Upper lobe of left lung (tissue), 6 donors: ENCODE measurements at regions not wholly inside any gene's neighbourhood (a gene's known extent, or its start where the extent isn't known, plus 50 kb on each side); places are given as distances from the start of the nearest gene placed in this dataset.
"Not testable (repeated sequence)": the region's sequence is repeated elsewhere in the genome, so short reads cannot be mapped to it uniquely, and the experiment has no call there.

Source experiments
- ATAC-seq, 2 donors: fragments of 200-7000 bp; cut with Tn5 transposase; one replicate each; pipeline ENCODE4 v1.9.1; 2022; ENCODE audit warnings: mild to moderate bottlenecking in 2 of 2, moderate library complexity in 2 of 2; ENCODE audit not compliant: low FRiP score in 2 of 2
- DNase-seq, 2 donors: peaks; one replicate each; pipeline ENCODE4 v3.0.0-alpha.2; 2019 to 2020
- H3K27ac ChIP-seq, 4 donors: fragments of 200-600 bp; sonication (generic); one replicate each; pipeline ENCODE4 v1.5.1; 2016 to 2019
- H3K27me3 ChIP-seq, 4 donors: fragments of 200-600 bp; sonication (generic); one replicate each; pipeline ENCODE4 v1.5.1; 2017 to 2019
- H3K36me3 ChIP-seq, 4 donors: fragments of 200-600 bp; sonication (generic); one replicate each; pipeline ENCODE4 v1.5.1; 2016 to 2019
- H3K4me1 ChIP-seq, 4 donors: fragments of 200-600 bp; sonication (generic); one replicate each; pipeline ENCODE4 v1.5.1; 2018 to 2019
- H3K4me3 ChIP-seq, 4 donors: fragments of 200-600 bp; sonication (generic); one replicate each; pipeline ENCODE4 v1.5.1; 2017 to 2019; ENCODE audit warnings: mild to moderate bottlenecking in 2 of 4, moderate library complexity in 1 of 4
- H3K9me3 ChIP-seq, 4 donors: fragments of 200-600 bp; sonication (generic); one replicate each; pipeline ENCODE4 v1.5.1; 2018 to 2019
- EP300 ChIP-seq, 4 donors: sonication (generic); formaldehyde crosslinking; IDR thresholded peaks; one replicate each; pipeline ENCODE4 v1.5.1; 2017; ENCODE audit warnings: antibody characterized with exemption in 4 of 4, control low read depth in 2 of 4
- POLR2A ChIP-seq, 4 donors: fragments of 450-650 bp; IDR thresholded peaks; one replicate each; pipeline ENCODE4 v1.5.1; 2016 to 2017; ENCODE audit warnings: antibody characterized with exemption in 4 of 4, mild to moderate bottlenecking in 2 of 4
- POLR2AphosphoS5 ChIP-seq, 2 donors: sonication (generic); formaldehyde crosslinking; IDR thresholded peaks; one replicate each; pipeline ENCODE4 v1.5.1; 2017; ENCODE audit warnings: antibody characterized with exemption in 2 of 2
- WGBS, 2 donors: methylation state at CpG; one replicate each; pipeline ENCODE4 v1.1.5; 2017 to 2018; 5-methylcytosine and 5-hydroxymethylcytosine counted together
- TF ChIP-seq, protein P1 (sequence below), 6 experiments: fragments of 450-650 bp in 4 of 6; fragments of 200-600 bp in 2 of 6; sonication (generic) in 2 of 6; IDR thresholded peaks; one replicate each; pipeline ENCODE4 v1.5.1; 2016 to 2019; ENCODE audit warnings: antibody characterized with exemption in 6 of 6
- donor health status: DM: no; HTN: no; CAD: no; lungs with moderate emphysema.
- donor health status: DM: no; HTN: yes; CAD: no; lungs with severe emphysema.

DNA sequence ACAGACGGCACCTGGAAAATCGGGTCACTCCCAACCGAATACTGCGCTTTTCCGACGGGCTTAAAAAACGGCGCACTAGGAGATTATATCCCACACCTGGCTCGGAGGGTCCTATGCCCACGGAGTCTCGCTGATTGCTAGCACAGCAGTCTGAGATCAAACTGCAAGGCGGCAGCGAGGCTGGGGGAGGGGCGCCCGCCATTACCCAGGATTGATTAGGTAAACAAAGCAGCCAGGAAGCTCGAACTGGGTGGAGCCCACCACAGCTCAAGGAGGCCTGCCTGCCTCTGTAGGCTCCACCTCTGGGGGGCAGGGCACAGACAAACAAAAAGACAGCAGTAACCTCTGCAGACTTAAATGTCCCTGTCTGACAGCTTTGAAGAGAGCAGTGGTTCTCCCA lies 64.5 kb downstream of the SLC30A10 start:
- not testable (repeated sequence) for H3K27ac ChIP-seq, H3K9me3 ChIP-seq, H3K4me1 ChIP-seq, ATAC-seq, H3K36me3 ChIP-seq, DNase-seq, H3K4me3 ChIP-seq, H3K27me3 ChIP-seq
- WGBS, 2 donors: 86 to 89% methylated on average over 16 of the region's 16 CpGs

DNA sequence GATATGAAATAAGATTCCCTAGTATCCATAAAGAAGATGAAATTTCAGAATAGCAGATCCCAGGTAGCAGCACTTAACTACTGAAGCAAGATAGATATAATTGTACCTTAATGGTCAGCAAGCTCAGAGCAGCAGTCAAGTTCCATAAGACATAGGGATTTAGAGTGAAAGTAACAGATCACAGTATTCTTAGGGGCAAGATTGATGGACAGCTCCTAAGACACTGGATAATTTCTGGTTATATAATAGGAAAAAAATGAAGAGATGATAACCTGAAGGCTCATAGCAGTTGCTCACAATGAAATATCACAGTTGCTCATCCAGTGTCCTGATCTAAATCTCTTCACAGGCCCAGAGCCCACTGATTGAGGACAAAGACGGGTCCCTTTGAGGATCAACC lies 66.0 kb downstream of the SLC30A10 start:
- Histone ChIP-seq H3K4me3 (no peak overlapping the region), H3K27me3 (no peaks in the 10 kb centered on the region), H3K9me3 (no peaks in the 10 kb centered on the region), H3K4me1 (no peaks in the 10 kb centered on the region), H3K27ac (no peak overlapping the region), H3K36me3 (no peaks in the 10 kb centered on the region)
- 0 to 54% methylated on average over 1 of the region's 1 CpG for WGBS, 2 donors
- ATAC-seq (no peak), DNase-seq (no peak)
- TF ChIP-seq, protein P1, sequence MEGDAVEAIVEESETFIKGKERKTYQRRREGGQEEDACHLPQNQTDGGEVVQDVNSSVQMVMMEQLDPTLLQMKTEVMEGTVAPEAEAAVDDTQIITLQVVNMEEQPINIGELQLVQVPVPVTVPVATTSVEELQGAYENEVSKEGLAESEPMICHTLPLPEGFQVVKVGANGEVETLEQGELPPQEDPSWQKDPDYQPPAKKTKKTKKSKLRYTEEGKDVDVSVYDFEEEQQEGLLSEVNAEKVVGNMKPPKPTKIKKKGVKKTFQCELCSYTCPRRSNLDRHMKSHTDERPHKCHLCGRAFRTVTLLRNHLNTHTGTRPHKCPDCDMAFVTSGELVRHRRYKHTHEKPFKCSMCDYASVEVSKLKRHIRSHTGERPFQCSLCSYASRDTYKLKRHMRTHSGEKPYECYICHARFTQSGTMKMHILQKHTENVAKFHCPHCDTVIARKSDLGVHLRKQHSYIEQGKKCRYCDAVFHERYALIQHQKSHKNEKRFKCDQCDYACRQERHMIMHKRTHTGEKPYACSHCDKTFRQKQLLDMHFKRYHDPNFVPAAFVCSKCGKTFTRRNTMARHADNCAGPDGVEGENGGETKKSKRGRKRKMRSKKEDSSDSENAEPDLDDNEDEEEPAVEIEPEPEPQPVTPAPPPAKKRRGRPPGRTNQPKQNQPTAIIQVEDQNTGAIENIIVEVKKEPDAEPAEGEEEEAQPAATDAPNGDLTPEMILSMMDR (IDR thresholded peaks at IDR 0.05): no peak
- TF ChIP-seq POLR2AphosphoS5 (IDR thresholded peaks at IDR 0.05) (no peak), POLR2A (IDR thresholded peaks at IDR 0.05) (no peak), EP300 (IDR thresholded peaks at IDR 0.05) (no peak)

DNA sequence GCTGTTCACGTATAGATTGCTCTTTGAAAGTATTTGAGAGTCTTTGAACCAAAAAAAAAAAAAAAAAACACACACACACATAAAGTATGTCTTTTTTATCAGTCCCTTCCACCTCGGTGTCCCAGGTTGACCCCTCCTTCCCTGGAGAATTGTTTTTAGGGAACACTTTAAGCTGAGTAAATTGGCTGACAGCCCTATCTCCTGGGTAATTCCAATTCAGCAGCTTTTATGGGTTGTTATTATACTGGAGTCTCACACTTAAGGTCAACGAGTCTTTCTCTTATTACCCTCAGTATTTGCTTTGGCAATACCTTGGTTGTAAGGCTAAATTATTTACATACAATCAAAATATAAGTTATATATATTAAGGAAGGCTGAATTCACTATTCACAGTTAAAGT lies 69.4 kb downstream of the SLC30A10 start:
- TF ChIP-seq, protein P1 (IDR thresholded peaks at IDR 0.05): no peak
- TF ChIP-seq EP300 (IDR thresholded peaks at IDR 0.05) (no peak), POLR2AphosphoS5 (IDR thresholded peaks at IDR 0.05) (no peak), POLR2A (IDR thresholded peaks at IDR 0.05) (no peak)
- DNase-seq (no peak), ATAC-seq (no peak)
- H3K4me3 ChIP-seq: no peak overlapping the region
- no peaks in the 10 kb centered on the region for H3K27me3 ChIP-seq
- H3K9me3 ChIP-seq: no peaks in the 10 kb centered on the region
- no peaks in the 10 kb centered on the region for H3K36me3 ChIP-seq
- no peaks in the 10 kb centered on the region for H3K4me1 ChIP-seq
- WGBS, 2 donors: 40 to 47% methylated on average over 3 of the region's 3 CpGs
- H3K27ac ChIP-seq: no peak overlapping the region

DNA sequence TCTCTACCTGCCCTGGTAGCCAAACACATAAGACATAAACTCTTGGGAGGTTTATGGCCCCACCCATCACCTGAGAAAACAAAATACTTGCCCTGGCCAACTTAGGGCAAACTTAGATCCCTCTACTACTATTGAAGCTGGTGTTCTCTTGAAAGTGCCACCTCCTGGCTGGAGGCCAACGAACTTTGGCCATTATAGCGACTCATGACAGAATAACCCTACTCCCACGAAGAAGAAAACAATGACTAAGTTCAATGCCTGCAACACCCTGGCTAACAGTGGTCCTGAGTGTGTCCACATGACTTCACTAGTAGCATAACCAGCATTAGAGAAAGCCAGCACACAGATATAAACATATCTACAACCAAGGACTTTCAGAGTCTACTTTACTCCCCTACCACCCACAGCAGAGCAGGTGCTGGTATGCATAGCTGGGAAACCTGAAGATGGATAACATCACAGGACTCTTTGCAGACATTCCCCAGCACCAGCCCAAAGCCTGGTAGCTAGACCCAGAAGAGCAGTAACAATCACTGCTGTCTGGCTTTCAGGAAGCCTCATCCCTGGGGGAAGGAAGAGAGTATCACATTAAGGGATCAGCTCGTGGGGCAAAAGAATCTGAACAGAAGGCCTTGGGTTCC lies 81.0 kb downstream of the SLC30A10 start:
- DNase-seq: no peak
- Histone ChIP-seq H3K36me3 (no peaks in the 10 kb centered on the region), H3K27ac (no peak overlapping the region), H3K27me3 (no peaks in the 10 kb centered on the region), H3K4me1 (no peaks in the 10 kb centered on the region), H3K9me3 (no peaks in the 10 kb centered on the region), H3K4me3 (no peak overlapping the region)
- 79 to 82% methylated on average over 4 of the region's 4 CpGs for WGBS, 2 donors
- no peak for ATAC-seq
- no peak for TF ChIP-seq POLR2AphosphoS5 (IDR thresholded peaks at IDR 0.05)
- no peak for TF ChIP-seq POLR2A (IDR thresholded peaks at IDR 0.05)
- TF ChIP-seq EP300 (IDR thresholded peaks at IDR 0.05): no peak
- TF ChIP-seq, protein P1 (IDR thresholded peaks at IDR 0.05): no peak

DNA sequence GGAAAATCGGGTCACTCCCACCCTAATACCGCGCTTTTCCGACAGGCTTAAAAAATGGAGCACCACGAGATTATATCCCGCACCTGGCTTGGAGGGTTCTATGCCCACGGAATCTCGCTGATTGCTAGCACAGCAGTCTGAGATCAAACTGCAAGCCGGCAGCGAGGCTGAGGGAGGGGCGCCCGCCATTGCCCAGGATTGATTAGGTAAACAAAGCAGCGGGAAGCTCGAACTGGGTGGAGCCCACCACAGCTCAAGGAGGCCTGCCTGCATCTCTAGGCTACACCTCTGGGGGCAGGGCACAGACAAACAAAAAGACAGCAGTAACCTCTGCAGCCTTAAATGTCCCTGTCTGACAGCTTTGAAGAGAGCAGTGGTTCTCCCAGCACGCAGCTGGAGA lies 88.8 kb downstream of the SLC30A10 start:
- 49 to 66% methylated on average over 15 of the region's 15 CpGs for WGBS, 2 donors
- not testable (repeated sequence) for H3K4me3 ChIP-seq, H3K36me3 ChIP-seq, ATAC-seq, H3K9me3 ChIP-seq, H3K27ac ChIP-seq, H3K27me3 ChIP-seq, H3K4me1 ChIP-seq
- peak in 1 of 2 donors; percentile 56 for DNase-seq

DNA sequence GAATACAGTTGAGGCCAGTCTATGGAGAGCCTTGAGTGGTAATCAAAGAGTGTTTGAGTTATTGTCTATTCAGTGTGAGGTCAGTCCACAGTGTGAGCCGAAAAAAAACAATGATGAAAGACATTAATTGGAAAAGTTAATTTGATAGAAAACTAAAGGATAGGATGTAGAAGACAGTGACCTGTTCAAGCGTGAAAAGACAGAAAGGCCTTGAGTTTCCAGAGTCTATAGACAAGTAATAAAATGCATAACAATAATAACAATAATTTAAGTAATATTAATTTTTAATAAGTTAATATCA lies 90.4 kb downstream of the SLC30A10 start:
- no peak overlapping the region for H3K4me3 ChIP-seq
- TF ChIP-seq POLR2A (IDR thresholded peaks at IDR 0.05): no peak
- TF ChIP-seq, protein P1 (IDR thresholded peaks at IDR 0.05): no peak
- no peak for TF ChIP-seq POLR2AphosphoS5 (IDR thresholded peaks at IDR 0.05)
- no peak for TF ChIP-seq EP300 (IDR thresholded peaks at IDR 0.05)
- no peaks in the 10 kb centered on the region for H3K27me3 ChIP-seq
- H3K4me1 ChIP-seq: no peaks in the 10 kb centered on the region
- no peak for DNase-seq
- no peaks in the 10 kb centered on the region for H3K9me3 ChIP-seq
- WGBS, 2 donors: 64 to 76% methylated on average over 2 of the region's 2 CpGs
- no peaks in the 10 kb centered on the region for H3K36me3 ChIP-seq
- no peak overlapping the region for H3K27ac ChIP-seq
- ATAC-seq: no peak
